ENCODE measurements at regions not wholly inside any gene's neighbourhood (a gene's known extent, or its start where the extent isn't known, plus 50 kb on each side); places are given as distances from the start of the nearest gene placed in this dataset.

GRCh38 chr3:96059301-96059700 lies 755.1 kb upstream of the EPHA6 start:
- no peaks in the 10 kb centered on the region for H3K4me1 ChIP-seq
- H3K9me3 ChIP-seq = no peaks in the 10 kb centered on the region
- no peaks in the 10 kb centered on the region for H3K36me3 ChIP-seq
- TF ChIP-seq POLR2A (IDR thresholded peaks at IDR 0.05) = no peak
- TF ChIP-seq, protein P1, sequence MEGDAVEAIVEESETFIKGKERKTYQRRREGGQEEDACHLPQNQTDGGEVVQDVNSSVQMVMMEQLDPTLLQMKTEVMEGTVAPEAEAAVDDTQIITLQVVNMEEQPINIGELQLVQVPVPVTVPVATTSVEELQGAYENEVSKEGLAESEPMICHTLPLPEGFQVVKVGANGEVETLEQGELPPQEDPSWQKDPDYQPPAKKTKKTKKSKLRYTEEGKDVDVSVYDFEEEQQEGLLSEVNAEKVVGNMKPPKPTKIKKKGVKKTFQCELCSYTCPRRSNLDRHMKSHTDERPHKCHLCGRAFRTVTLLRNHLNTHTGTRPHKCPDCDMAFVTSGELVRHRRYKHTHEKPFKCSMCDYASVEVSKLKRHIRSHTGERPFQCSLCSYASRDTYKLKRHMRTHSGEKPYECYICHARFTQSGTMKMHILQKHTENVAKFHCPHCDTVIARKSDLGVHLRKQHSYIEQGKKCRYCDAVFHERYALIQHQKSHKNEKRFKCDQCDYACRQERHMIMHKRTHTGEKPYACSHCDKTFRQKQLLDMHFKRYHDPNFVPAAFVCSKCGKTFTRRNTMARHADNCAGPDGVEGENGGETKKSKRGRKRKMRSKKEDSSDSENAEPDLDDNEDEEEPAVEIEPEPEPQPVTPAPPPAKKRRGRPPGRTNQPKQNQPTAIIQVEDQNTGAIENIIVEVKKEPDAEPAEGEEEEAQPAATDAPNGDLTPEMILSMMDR (IDR thresholded peaks at IDR 0.05) = no peak
- DNase-seq = no peak
- H3K27me3 ChIP-seq = no peaks in the 10 kb centered on the region
- no peak overlapping the region for H3K27ac ChIP-seq
- no peak overlapping the region for H3K4me3 ChIP-seq

- Histone ChIP-seq H3K27ac (no peak overlapping the region), H3K27me3 (no peaks in the 10 kb centered on the region), H3K36me3 (no peaks in the 10 kb centered on the region), H3K9me3 (no peaks in the 10 kb centered on the region), H3K4me3 (no peak overlapping the region), H3K4me1 (no peaks in the 10 kb centered on the region)
- TF ChIP-seq, protein P1 (IDR thresholded peaks at IDR 0.05) = no peak
- no peak for TF ChIP-seq POLR2A (IDR thresholded peaks at IDR 0.05)
- DNase-seq = no peak
Measured at GRCh38 chr3:96069065-96069464, 745.3 kb upstream of the EPHA6 start.

DNA sequence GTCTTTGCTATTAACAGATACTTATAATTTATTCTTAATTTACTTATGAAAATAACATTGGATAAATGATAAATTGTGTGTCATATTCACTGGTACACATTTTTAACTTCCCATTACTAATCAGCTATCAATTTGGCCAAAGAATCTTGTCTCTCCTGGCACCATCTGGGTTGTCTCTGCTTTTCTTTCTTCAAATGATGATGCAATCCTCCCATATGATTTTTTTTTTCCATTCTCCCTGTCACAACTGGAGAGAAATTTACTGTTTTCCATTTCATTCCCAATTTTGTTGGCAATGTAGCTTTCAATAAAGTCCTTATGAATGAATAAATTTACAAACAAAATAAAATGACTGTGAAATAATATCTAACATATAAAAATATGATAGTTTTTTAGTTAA lies 743.7 kb upstream of the EPHA6 start:
- no peaks in the 10 kb centered on the region for H3K9me3 ChIP-seq
- no peaks in the 10 kb centered on the region for H3K4me1 ChIP-seq
- TF ChIP-seq POLR2A (IDR thresholded peaks at IDR 0.05) = no peak
- TF ChIP-seq, protein P1 (IDR thresholded peaks at IDR 0.05) = no peak
- DNase-seq = no peak
- H3K4me3 ChIP-seq = no peak overlapping the region
- H3K27me3 ChIP-seq = no peaks in the 10 kb centered on the region
- no peaks in the 10 kb centered on the region for H3K36me3 ChIP-seq
- no peak overlapping the region for H3K27ac ChIP-seq

DNA sequence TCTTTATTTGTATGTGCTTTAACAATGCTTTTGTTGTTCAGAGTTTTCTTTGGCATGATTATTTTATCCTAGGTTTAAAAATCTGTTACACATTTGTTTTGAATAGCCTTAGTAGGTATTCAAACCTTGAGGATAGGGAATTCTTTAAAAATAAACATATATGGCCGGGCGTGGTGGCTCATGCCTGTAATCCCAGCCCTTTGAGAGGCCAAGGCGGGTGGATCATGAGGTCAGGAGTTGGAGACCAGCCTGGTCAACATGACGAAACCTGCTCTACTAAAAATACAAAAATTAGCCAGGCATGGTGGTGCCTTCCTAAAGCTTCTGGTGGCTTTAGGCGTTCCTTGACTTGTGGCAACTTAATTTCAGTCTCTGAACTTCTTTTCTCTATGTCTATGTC lies 743.3 kb upstream of the EPHA6 start:
- Histone ChIP-seq H3K9me3 (no peaks in the 10 kb centered on the region), H3K27me3 (no peaks in the 10 kb centered on the region), H3K4me3 (no peak overlapping the region), H3K27ac (no peak overlapping the region), H3K4me1 (no peaks in the 10 kb centered on the region), H3K36me3 (no peaks in the 10 kb centered on the region)
- TF ChIP-seq, protein P1 (IDR thresholded peaks at IDR 0.05) = no peak
- no peak for TF ChIP-seq POLR2A (IDR thresholded peaks at IDR 0.05)
- no peak for DNase-seq

- no peak for DNase-seq
- H3K36me3 ChIP-seq = no peaks in the 10 kb centered on the region
- H3K4me3 ChIP-seq = no peak overlapping the region
- no peak overlapping the region for H3K27ac ChIP-seq
- no peaks in the 10 kb centered on the region for H3K27me3 ChIP-seq
- H3K9me3 ChIP-seq = no peaks in the 10 kb centered on the region
- TF ChIP-seq POLR2A (IDR thresholded peaks at IDR 0.05) = no peak
- TF ChIP-seq, protein P1 (IDR thresholded peaks at IDR 0.05) = no peak
- H3K4me1 ChIP-seq = no peaks in the 10 kb centered on the region
Measured at GRCh38 chr3:96072226-96072625, 742.2 kb upstream of the EPHA6 start.

GRCh38 chr3:96083610-96084009 lies 730.8 kb upstream of the EPHA6 start:
- H3K36me3 ChIP-seq = no peaks in the 10 kb centered on the region
- H3K9me3 ChIP-seq = peaks cover 0 to 3% (median 0%) of the 10 kb centered on the region in 4 donors
- H3K27ac ChIP-seq = no peak overlapping the region
- no peak overlapping the region for H3K4me3 ChIP-seq
- TF ChIP-seq, protein P1 (IDR thresholded peaks at IDR 0.05) = no peak
- TF ChIP-seq POLR2A (IDR thresholded peaks at IDR 0.05) = no peak
- no peaks in the 10 kb centered on the region for H3K27me3 ChIP-seq
- DNase-seq = no peak
- H3K4me1 ChIP-seq = no peaks in the 10 kb centered on the region
